ENCODE measurements at regions not wholly inside any gene's neighbourhood (a gene's known extent, or its start where the extent isn't known, plus 50 kb on each side); places are given as distances from the start of the nearest gene placed in this dataset.

- Histone ChIP-seq H3K4me3 (ENCODE audit: low read depth, low read length) (no peak overlapping the region), H3K9me3 (ENCODE audit: control insufficient read depth, insufficient read depth, low read depth, low read length) (no peaks in the 10 kb centered on the region), H3K36me3 (ENCODE audit: control insufficient read depth in 2 of 2, insufficient read depth in 1 of 2, low read length in 2 of 2) (no peaks in the 10 kb centered on the region), H3K27ac (ENCODE audit: extremely low read depth, low read depth, low read length) (no peak overlapping the region), H3K4me1 (ENCODE audit: control insufficient read depth, insufficient read depth, low read length) (no peaks in the 10 kb centered on the region)
- ChIA-PET POLR2A (no interaction called here), CTCF (interaction anchor here (0.7 kb wide), 1 partner anchor 141 kb away, joined by 3 read pairs; no protein-coding TSS in a partner anchor)
- TF ChIP-seq ZNF391 (tag by site-specific recombination; IDR thresholded peaks at IDR 0.05; ENCODE audit: borderline replicate concordance, low read depth): no peak
- TF ChIP-seq OVOL3 (tag by site-specific recombination; IDR thresholded peaks at IDR 0.05): no peak
- TF ChIP-seq PRDM6 (tag by site-specific recombination; IDR thresholded peaks at IDR 0.05): no peak
- TF ChIP-seq ZNF621 (tag by site-specific recombination; IDR thresholded peaks at IDR 0.05): no peak
- no peak for TF ChIP-seq ZNF664 (tag by site-specific recombination; IDR thresholded peaks at IDR 0.05)
- no peak for TF ChIP-seq ZNF692 (tag by site-specific recombination; IDR thresholded peaks at IDR 0.05)
- no peak for TF ChIP-seq ZNF473 (tag by site-specific recombination; IDR thresholded peaks at IDR 0.05)
- no peak for TF ChIP-seq HOXC10 (CRISPR knock-in tag; IDR thresholded peaks at IDR 0.05)
- TF ChIP-seq ZNF843 (tag by site-specific recombination; IDR thresholded peaks at IDR 0.05): no peak
- TF ChIP-seq ZNF133 (tag by site-specific recombination; IDR thresholded peaks at IDR 0.05): no peak
- TF ChIP-seq RBAK (tag by site-specific recombination; IDR thresholded peaks at IDR 0.05): no peak
- TF ChIP-seq PRDM1 (tag by site-specific recombination; IDR thresholded peaks at IDR 0.05): no peak
- TF ChIP-seq SP2 (tag by site-specific recombination; IDR thresholded peaks at IDR 0.05): no peak
Measured at GRCh38 chr20:62589720-62590119, 52.6 kb upstream of the SLCO4A1 start.

GRCh38 chr20:62590309-62591121 is 51.8 kb upstream of the SLCO4A1 start:
- no peak for TF ChIP-seq ZNF521 (tag by site-specific recombination; IDR thresholded peaks at IDR 0.05)
- TF ChIP-seq ZSCAN5A (tag by site-specific recombination; IDR thresholded peaks at IDR 0.05): no peak
- 0 out of 2 replicates have a peak, but pooled peaks have one; percentile 24 for TF ChIP-seq KLF17 (tag by site-specific recombination; IDR thresholded peaks at IDR 0.05)
- 0 out of 2 replicates have a peak, but pooled peaks have one; percentile 13 for TF ChIP-seq ZFHX2 (tag by site-specific recombination; conservative IDR thresholded peaks at IDR 0.05)
- TF ChIP-seq ZNF266 (tag by site-specific recombination; IDR thresholded peaks at IDR 0.05; ENCODE audit: low read depth): no peak
- TF ChIP-seq SALL2 (tag by site-specific recombination; IDR thresholded peaks at IDR 0.05; ENCODE audit: borderline replicate concordance): no peak
- TF ChIP-seq ZNF548 (tag by site-specific recombination; IDR thresholded peaks at IDR 0.05): no peak
- no peak for TF ChIP-seq ZNF202 (tag by site-specific recombination; IDR thresholded peaks at IDR 0.05; ENCODE audit: borderline replicate concordance)
- no peak for TF ChIP-seq HOXA7 (CRISPR knock-in tag; IDR thresholded peaks at IDR 0.05; ENCODE audit: borderline replicate concordance)
- TF ChIP-seq SP2 (tag by site-specific recombination; IDR thresholded peaks at IDR 0.05): peak; percentile 16; the same call in 1 of the 2 replicates
- TF ChIP-seq ZNF133 (tag by site-specific recombination; IDR thresholded peaks at IDR 0.05): no peak
- TF ChIP-seq ZNF558 (tag by site-specific recombination; IDR thresholded peaks at IDR 0.05): no peak
- ChIA-PET CTCF (interaction anchor here (0.7 kb wide), 1 partner anchor 140 kb away, joined by 3 read pairs; no protein-coding TSS in a partner anchor), POLR2A (no interaction called here)
- Histone ChIP-seq H3K4me3 (ENCODE audit: low read depth, low read length) (no peak overlapping the region), H3K9me3 (ENCODE audit: control insufficient read depth, insufficient read depth, low read depth, low read length) (no peaks in the 10 kb centered on the region), H3K36me3 (ENCODE audit: control insufficient read depth in 2 of 2, insufficient read depth in 1 of 2, low read length in 2 of 2) (no peaks in the 10 kb centered on the region), H3K27ac (ENCODE audit: extremely low read depth, low read depth, low read length) (no peak overlapping the region), H3K4me1 (ENCODE audit: control insufficient read depth, insufficient read depth, low read length) (no peaks in the 10 kb centered on the region)

All from HEK293 (cell line).